H9 (cell line): ENCODE measurements at regions not wholly inside any gene's neighbourhood (a gene's known extent, or its start where the extent isn't known, plus 50 kb on each side); places are given as distances from the start of the nearest gene placed in this dataset.

Source experiments
- DNase-seq: peaks from one replicate; pipeline ENCODE4 v3.0.0-alpha.2; 2017
- H2AFZ ChIP-seq: one replicate; pipeline ENCODE4 v1.6.1; 2013; ENCODE audit warnings: mild to moderate bottlenecking, low read length, control low read depth, moderate library complexity
- H2AK5ac ChIP-seq: 2 replicates; pipeline ENCODE4 v1.6.1; 2013; ENCODE audit warnings: low read length, control low read depth, mixed read lengths; ENCODE audit not compliant: insufficient read length
- H2BK120ac ChIP-seq: one replicate; pipeline ENCODE4 v1.6.1; 2013; ENCODE audit warnings: low read depth, mild to moderate bottlenecking, low read length, control low read depth, inconsistent platforms; ENCODE audit not compliant: poor library complexity, severe bottlenecking
- H2BK12ac ChIP-seq: 2 replicates; pipeline ENCODE4 v1.6.1; 2013; ENCODE audit warnings: low read length, control low read depth, mixed read lengths, low read depth; ENCODE audit not compliant: insufficient read length
- H2BK15ac ChIP-seq: 2 replicates; pipeline ENCODE4 v1.6.1; 2013; ENCODE audit warnings: low read depth, low read length, control low read depth
- H2BK20ac ChIP-seq: one replicate; pipeline ENCODE4 v1.6.1; 2013; ENCODE audit warnings: low read depth, mild to moderate bottlenecking, low read length, control low read depth, inconsistent platforms; ENCODE audit not compliant: poor library complexity, severe bottlenecking
- H2BK5ac ChIP-seq: 2 replicates; pipeline ENCODE4 v1.6.1; 2013; ENCODE audit warnings: low read length, control low read depth, mixed read lengths; ENCODE audit not compliant: insufficient read length
- H3K14ac ChIP-seq: 2 replicates; pipeline ENCODE4 v1.6.1; 2013; ENCODE audit warnings: low read length, control low read depth; ENCODE audit not compliant: insufficient read depth
- H3K18ac ChIP-seq: 2 replicates; pipeline ENCODE4 v1.6.1; 2013; ENCODE audit warnings: low read depth, mild to moderate bottlenecking, mixed read lengths, low read length, control low read depth; ENCODE audit not compliant: insufficient read length
- H3K23ac ChIP-seq: 2 replicates; pipeline ENCODE4 v1.6.1; 2013; ENCODE audit warnings: low read length, control low read depth, mixed read lengths, low read depth; ENCODE audit not compliant: insufficient read length
- H3K23me2 ChIP-seq: 2 replicates; pipeline ENCODE4 v1.6.1; 2013; ENCODE audit warnings: low read depth, mild to moderate bottlenecking, mixed read lengths, low read length, control low read depth; ENCODE audit not compliant: insufficient read length, poor library complexity, severe bottlenecking
- H3K27ac ChIP-seq: 2 replicates; pipeline ENCODE4 v1.5.1; 2013; ENCODE audit warnings: low read length, control low read depth, mixed read lengths, low read depth; ENCODE audit not compliant: insufficient read length
- H3K27me3 ChIP-seq: 2 replicates; pipeline ENCODE4 v1.6.1; 2013; ENCODE audit warnings: low read length, control low read depth, inconsistent platforms; ENCODE audit not compliant: insufficient read depth
- H3K4ac ChIP-seq: 2 replicates; pipeline ENCODE4 v1.6.1; 2013; ENCODE audit warnings: low read depth, mild to moderate bottlenecking, control low read depth, inconsistent platforms, low read length, moderate library complexity
- H3K4me1 ChIP-seq: 2 replicates; pipeline ENCODE4 v1.6.1; 2013; ENCODE audit warnings: low read length, control low read depth, inconsistent platforms; ENCODE audit not compliant: insufficient read depth
- H3K4me2 ChIP-seq: 2 replicates; pipeline ENCODE4 v1.6.1; 2013; ENCODE audit warnings: low read length, control low read depth, mixed read lengths; ENCODE audit not compliant: insufficient read length, insufficient read depth
- H3K56ac ChIP-seq: 2 replicates; pipeline ENCODE4 v1.6.1; 2013; ENCODE audit warnings: low read depth, mild to moderate bottlenecking, mixed read lengths, low read length, control low read depth; ENCODE audit not compliant: insufficient read length
- H3K79me1 ChIP-seq: 2 replicates; pipeline ENCODE4 v1.6.1; 2013; ENCODE audit warnings: low read depth, mild to moderate bottlenecking, moderate library complexity, low read length, control low read depth, inconsistent platforms; ENCODE audit not compliant: insufficient read depth, poor library complexity, severe bottlenecking
- H3K79me2 ChIP-seq: 2 replicates; pipeline ENCODE4 v1.6.1; 2013; ENCODE audit warnings: low read length, control low read depth, inconsistent platforms; ENCODE audit not compliant: insufficient read depth
- H3K9ac ChIP-seq: 2 replicates; pipeline ENCODE4 v1.6.1; 2013; ENCODE audit warnings: low read length, control low read depth, mixed read lengths; ENCODE audit not compliant: insufficient read length; ENCODE audit errors: extremely low read depth
- H3K9me3 ChIP-seq: one replicate; pipeline ENCODE4 v1.6.1; 2013; ENCODE audit warnings: low read depth, low read length, inconsistent platforms; ENCODE audit not compliant: control insufficient read depth
- H3T11ph ChIP-seq: one replicate; pipeline ENCODE4 v1.6.1; 2013; ENCODE audit warnings: mild to moderate bottlenecking, low read length, control low read depth, inconsistent platforms
- H4K20me1 ChIP-seq: one replicate; pipeline ENCODE4 v1.6.1; 2013; ENCODE audit not compliant: control insufficient read depth, insufficient read length, insufficient read depth
- H4K5ac ChIP-seq: 2 replicates; pipeline ENCODE4 v1.6.1; 2013; ENCODE audit warnings: low read depth, mild to moderate bottlenecking, mixed read lengths, low read length, control low read depth; ENCODE audit not compliant: insufficient read length
- H4K8ac ChIP-seq: replicated peaks from 2 replicates; pipeline ENCODE4 v1.6.1; 2013; ENCODE audit warnings: low read length, control low read depth, mixed read lengths, low read depth; ENCODE audit not compliant: insufficient read length
- H4K91ac ChIP-seq: 2 replicates; pipeline ENCODE4 v1.6.1; 2013; ENCODE audit warnings: low read depth, mild to moderate bottlenecking, moderate library complexity, mixed read lengths, low read length, control low read depth; ENCODE audit not compliant: insufficient read length
- H3K27ac Mint-ChIP-seq, 3 experiments: 2 replicates in 2 of 3; 3 replicates in 1 of 3; pipeline ENCODE4 v1.8.0; 2020 to 2021; ENCODE audit warnings: mixed read lengths in 3 of 3, mild to moderate bottlenecking in 1 of 3, moderate library complexity in 1 of 3
- H3K27me3 Mint-ChIP-seq: 2 replicates; pipeline ENCODE4 v1.8.0; 2021; ENCODE audit warnings: low read depth, mild to moderate bottlenecking, moderate library complexity, mixed read lengths
- H3K36me3 Mint-ChIP-seq, 3 experiments: 2 replicates in 2 of 3; 3 replicates in 1 of 3; pipeline ENCODE4 v1.8.0; 2020 to 2021; ENCODE audit warnings: low read depth in 3 of 3, mixed read lengths in 3 of 3; ENCODE audit not compliant: insufficient read depth in 1 of 3
- H3K4me1 Mint-ChIP-seq, 2 experiments: 2 replicates each; pipeline ENCODE4 v1.8.0; 2020; ENCODE audit warnings: mixed read lengths in 2 of 2
- H3K4me3 Mint-ChIP-seq, 2 experiments: 2 replicates in 1 of 2; 3 replicates in 1 of 2; pipeline ENCODE4 v1.8.0; 2020 to 2021; ENCODE audit warnings: mild to moderate bottlenecking in 2 of 2, mixed read lengths in 2 of 2, moderate library complexity in 1 of 2
- H3K9me3 Mint-ChIP-seq, 2 experiments: 2 replicates in 1 of 2; 3 replicates in 1 of 2; pipeline ENCODE4 v1.8.0; 2020; ENCODE audit warnings: mild to moderate bottlenecking in 2 of 2, mixed read lengths in 2 of 2, moderate library complexity in 1 of 2
- WGBS: extraction: QIAGEN DNeasy Blood & Tissue Kit; methylation state at CpG from one replicate; pipeline ENCODE4 v1.1.7; 2013; ENCODE audit warnings: missing lambda C conversion rate, low lambda C conversion rate, mixed read lengths; ENCODE audit not compliant: insufficient read length; ENCODE audit errors: extremely low coverage; 5-methylcytosine and 5-hydroxymethylcytosine counted together
- TF ChIP-seq, protein P1 (sequence below): fragments of 200-600 bp; sonication (generic); conservative IDR thresholded peaks from 3 replicates; pipeline ENCODE4 v1.8.0; 2021; ENCODE audit warnings: antibody characterized with exemption, mild to moderate bottlenecking

DNA sequence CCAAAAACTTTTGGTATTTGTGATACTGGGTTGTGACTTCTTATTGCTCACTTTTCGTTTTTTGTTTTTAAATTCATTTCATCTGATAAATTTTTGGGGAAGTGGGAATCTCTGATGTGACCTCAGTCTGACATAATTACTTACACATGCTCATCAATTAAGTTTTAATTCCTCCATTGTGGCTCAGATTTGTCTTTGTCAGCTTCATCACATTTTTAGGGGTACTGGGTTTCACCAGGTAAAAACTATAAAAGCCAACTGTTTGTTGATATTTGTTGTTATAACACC, 425.3 kb upstream of the TGFBR2 start:
- Mint-ChIP-seq H3K9me3 (no peaks in the 10 kb centered on the region; a peak in 1 of 5 replicates), H3K27me3 (no peaks in the 10 kb centered on the region), H3K4me1 (no peaks in the 10 kb centered on the region), H3K27ac (no peak overlapping the region), H3K4me3 (no peak overlapping the region), H3K36me3 (no peaks in the 10 kb centered on the region)
- no peak overlapping the region for H3K18ac ChIP-seq
- H4K5ac ChIP-seq: no peak overlapping the region
- WGBS: no CpG with 5 or more reads among the region's 1 CpG
- H3K27me3 ChIP-seq: no peaks in the 10 kb centered on the region
- no peaks in the 10 kb centered on the region for H3K79me1 ChIP-seq
- no peak overlapping the region for H3K4me2 ChIP-seq
- no peak overlapping the region for H2BK12ac ChIP-seq
- no peak overlapping the region for H3K27ac ChIP-seq
- no peaks in the 10 kb centered on the region for H3K4me1 ChIP-seq
- H3K4ac ChIP-seq: no peak overlapping the region
- H3K23ac ChIP-seq: no peak overlapping the region
- no peak overlapping the region for H2AFZ ChIP-seq
- H3T11ph ChIP-seq: no peak overlapping the region
- no peak overlapping the region for H2BK5ac ChIP-seq
- H2BK20ac ChIP-seq: no peak overlapping the region
- H3K14ac ChIP-seq: no peak overlapping the region
- H4K91ac ChIP-seq: no peak overlapping the region
- DNase-seq: no peak
- no peak overlapping the region for H2AK5ac ChIP-seq
- no peak overlapping the region for H4K8ac ChIP-seq
- no peak overlapping the region for H2BK120ac ChIP-seq
- no peak overlapping the region for H2BK15ac ChIP-seq
- no peak overlapping the region for H3K56ac ChIP-seq
- H3K9ac ChIP-seq: no peak overlapping the region
- H3K9me3 ChIP-seq: no peaks in the 10 kb centered on the region
- TF ChIP-seq, protein P1, sequence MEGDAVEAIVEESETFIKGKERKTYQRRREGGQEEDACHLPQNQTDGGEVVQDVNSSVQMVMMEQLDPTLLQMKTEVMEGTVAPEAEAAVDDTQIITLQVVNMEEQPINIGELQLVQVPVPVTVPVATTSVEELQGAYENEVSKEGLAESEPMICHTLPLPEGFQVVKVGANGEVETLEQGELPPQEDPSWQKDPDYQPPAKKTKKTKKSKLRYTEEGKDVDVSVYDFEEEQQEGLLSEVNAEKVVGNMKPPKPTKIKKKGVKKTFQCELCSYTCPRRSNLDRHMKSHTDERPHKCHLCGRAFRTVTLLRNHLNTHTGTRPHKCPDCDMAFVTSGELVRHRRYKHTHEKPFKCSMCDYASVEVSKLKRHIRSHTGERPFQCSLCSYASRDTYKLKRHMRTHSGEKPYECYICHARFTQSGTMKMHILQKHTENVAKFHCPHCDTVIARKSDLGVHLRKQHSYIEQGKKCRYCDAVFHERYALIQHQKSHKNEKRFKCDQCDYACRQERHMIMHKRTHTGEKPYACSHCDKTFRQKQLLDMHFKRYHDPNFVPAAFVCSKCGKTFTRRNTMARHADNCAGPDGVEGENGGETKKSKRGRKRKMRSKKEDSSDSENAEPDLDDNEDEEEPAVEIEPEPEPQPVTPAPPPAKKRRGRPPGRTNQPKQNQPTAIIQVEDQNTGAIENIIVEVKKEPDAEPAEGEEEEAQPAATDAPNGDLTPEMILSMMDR: no peak
- H3K23me2 ChIP-seq: no peaks in the 10 kb centered on the region
- no peaks in the 10 kb centered on the region for H3K79me2 ChIP-seq
- H4K20me1 ChIP-seq: no peaks in the 10 kb centered on the region
